ENCODE measurements at regions not wholly inside any gene's neighbourhood (a gene's known extent, or its start where the extent isn't known, plus 50 kb on each side); places are given as distances from the start of the nearest gene placed in this dataset.

DNA sequence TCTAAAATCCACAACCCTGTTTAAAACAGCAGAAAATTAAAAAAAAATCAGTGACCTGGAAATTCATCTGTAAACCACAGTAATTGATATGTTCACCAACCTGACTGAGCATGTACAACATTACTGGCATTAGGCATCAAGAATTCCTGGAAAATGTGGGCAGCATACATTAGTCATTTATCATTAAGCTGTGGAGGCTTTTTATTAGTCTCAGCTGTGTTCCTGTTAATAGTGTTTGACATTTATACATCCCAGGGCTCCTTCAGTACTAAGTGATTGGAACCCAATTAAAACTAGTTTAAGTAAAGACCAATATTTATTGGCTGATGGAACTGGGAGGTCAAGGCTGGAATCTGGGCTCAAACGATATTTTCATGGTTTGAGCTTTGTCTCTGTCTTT is 227.3 kb upstream of the GIMD1 start:
- Histone ChIP-seq H3K27ac (ENCODE audit: low read length) (no peak overlapping the region), H3K4me1 (ENCODE audit: control insufficient read depth, insufficient read depth, low read length) (no peaks in the 10 kb centered on the region), H3K36me3 (ENCODE audit: control insufficient read depth, insufficient read depth, low read length) (no peaks in the 10 kb centered on the region), H3K9me3 (ENCODE audit: control insufficient read depth, insufficient read depth, low read depth, low read length) (no peaks in the 10 kb centered on the region), H3K27me3 (ENCODE audit: control insufficient read depth, insufficient read depth, low read length) (no peaks in the 10 kb centered on the region), H3K4me3 (ENCODE audit: low read depth in 2 of 2, low read length in 2 of 2) (no peak overlapping the region)
- POLR2A ChIA-PET = no interaction called here
- intact Hi-C loops (cut with micrococcal nuclease; ENCODE audit: unreplicated experiment) (no loop called here), in situ Hi-C loops (cut with HindIII; ENCODE audit: low pct_unique_long_range_greater_than_20kb, low sequenced_read_pairs) (no loop called here)
- CTCF ChIA-PET = no interaction called here
- no peak for ATAC-seq
- BruUV-seq (replicated peaks) = no TSS peak
- TF ChIP-seq SIN3A (IDR thresholded peaks at IDR 0.05; ENCODE audit: borderline replicate concordance, insufficient read depth, low read depth, low read length) (no peak), POLR2AphosphoS5 (IDR thresholded peaks at IDR 0.05; ENCODE audit: low read depth, low read length) (no peak), TCF7L2 (IDR thresholded peaks at IDR 0.05; ENCODE audit: low read depth, low read length) (no peak)
- TF ChIP-seq, protein P1, sequence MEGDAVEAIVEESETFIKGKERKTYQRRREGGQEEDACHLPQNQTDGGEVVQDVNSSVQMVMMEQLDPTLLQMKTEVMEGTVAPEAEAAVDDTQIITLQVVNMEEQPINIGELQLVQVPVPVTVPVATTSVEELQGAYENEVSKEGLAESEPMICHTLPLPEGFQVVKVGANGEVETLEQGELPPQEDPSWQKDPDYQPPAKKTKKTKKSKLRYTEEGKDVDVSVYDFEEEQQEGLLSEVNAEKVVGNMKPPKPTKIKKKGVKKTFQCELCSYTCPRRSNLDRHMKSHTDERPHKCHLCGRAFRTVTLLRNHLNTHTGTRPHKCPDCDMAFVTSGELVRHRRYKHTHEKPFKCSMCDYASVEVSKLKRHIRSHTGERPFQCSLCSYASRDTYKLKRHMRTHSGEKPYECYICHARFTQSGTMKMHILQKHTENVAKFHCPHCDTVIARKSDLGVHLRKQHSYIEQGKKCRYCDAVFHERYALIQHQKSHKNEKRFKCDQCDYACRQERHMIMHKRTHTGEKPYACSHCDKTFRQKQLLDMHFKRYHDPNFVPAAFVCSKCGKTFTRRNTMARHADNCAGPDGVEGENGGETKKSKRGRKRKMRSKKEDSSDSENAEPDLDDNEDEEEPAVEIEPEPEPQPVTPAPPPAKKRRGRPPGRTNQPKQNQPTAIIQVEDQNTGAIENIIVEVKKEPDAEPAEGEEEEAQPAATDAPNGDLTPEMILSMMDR (IDR thresholded peaks at IDR 0.05) = no peak
- TF ChIP-seq, protein P2, sequence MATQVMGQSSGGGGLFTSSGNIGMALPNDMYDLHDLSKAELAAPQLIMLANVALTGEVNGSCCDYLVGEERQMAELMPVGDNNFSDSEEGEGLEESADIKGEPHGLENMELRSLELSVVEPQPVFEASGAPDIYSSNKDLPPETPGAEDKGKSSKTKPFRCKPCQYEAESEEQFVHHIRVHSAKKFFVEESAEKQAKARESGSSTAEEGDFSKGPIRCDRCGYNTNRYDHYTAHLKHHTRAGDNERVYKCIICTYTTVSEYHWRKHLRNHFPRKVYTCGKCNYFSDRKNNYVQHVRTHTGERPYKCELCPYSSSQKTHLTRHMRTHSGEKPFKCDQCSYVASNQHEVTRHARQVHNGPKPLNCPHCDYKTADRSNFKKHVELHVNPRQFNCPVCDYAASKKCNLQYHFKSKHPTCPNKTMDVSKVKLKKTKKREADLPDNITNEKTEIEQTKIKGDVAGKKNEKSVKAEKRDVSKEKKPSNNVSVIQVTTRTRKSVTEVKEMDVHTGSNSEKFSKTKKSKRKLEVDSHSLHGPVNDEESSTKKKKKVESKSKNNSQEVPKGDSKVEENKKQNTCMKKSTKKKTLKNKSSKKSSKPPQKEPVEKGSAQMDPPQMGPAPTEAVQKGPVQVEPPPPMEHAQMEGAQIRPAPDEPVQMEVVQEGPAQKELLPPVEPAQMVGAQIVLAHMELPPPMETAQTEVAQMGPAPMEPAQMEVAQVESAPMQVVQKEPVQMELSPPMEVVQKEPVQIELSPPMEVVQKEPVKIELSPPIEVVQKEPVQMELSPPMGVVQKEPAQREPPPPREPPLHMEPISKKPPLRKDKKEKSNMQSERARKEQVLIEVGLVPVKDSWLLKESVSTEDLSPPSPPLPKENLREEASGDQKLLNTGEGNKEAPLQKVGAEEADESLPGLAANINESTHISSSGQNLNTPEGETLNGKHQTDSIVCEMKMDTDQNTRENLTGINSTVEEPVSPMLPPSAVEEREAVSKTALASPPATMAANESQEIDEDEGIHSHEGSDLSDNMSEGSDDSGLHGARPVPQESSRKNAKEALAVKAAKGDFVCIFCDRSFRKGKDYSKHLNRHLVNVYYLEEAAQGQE (IDR thresholded peaks at IDR 0.05; ENCODE audit: insufficient read depth in 1 of 2, low read depth in 2 of 2, low read length in 1 of 2) = no peak
- DNase-seq (ENCODE audit: low read depth, low spot score) = no peak

DNA sequence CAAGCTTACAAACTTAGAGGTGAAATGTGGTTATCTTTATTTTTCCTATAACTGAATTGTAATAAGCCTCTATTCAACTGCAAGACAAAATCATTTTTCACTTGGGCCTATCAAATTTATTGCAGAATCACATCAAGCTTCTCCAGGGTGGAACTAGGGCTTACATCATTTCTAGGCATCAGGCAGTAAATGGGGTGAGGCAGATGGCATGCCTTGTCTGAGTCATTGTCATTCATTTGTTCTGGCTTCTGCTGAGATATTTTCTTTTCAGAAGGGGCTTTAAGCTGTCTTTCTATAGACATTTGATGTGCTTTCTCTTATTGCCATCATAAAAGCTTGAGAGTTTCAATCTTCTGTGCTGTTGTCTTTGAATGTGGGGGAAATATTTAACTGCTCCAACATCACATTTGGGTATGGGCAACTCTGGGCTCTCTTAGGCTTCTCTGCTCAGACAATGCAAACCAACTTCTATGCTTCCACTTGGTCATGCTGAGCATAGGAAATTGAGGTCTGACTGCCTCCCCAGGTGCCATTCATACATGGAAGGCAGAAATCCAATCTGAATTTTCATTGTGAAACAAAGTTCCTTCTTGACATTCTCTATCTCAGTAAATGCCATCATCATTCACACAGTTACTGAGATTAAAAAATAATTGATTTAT is 225.8 kb upstream of the GIMD1 start:
- no peak for ATAC-seq
- Histone ChIP-seq H3K36me3 (ENCODE audit: control insufficient read depth, insufficient read depth, low read length) (no peaks in the 10 kb centered on the region), H3K4me1 (ENCODE audit: control insufficient read depth, insufficient read depth, low read length) (no peaks in the 10 kb centered on the region), H3K27ac (ENCODE audit: low read length) (no peak overlapping the region), H3K27me3 (ENCODE audit: control insufficient read depth, insufficient read depth, low read length) (no peaks in the 10 kb centered on the region), H3K9me3 (ENCODE audit: control insufficient read depth, insufficient read depth, low read depth, low read length) (no peaks in the 10 kb centered on the region), H3K4me3 (ENCODE audit: low read depth in 2 of 2, low read length in 2 of 2) (no peak overlapping the region)
- ChIA-PET CTCF (no interaction called here), POLR2A (no interaction called here)
- intact Hi-C loops (cut with micrococcal nuclease; ENCODE audit: unreplicated experiment) (no loop called here), in situ Hi-C loops (cut with HindIII; ENCODE audit: low pct_unique_long_range_greater_than_20kb, low sequenced_read_pairs) (no loop called here)
- DNase-seq (ENCODE audit: low read depth, low spot score) = no peak
- BruUV-seq (replicated peaks) = no TSS peak
- TF ChIP-seq POLR2AphosphoS5 (IDR thresholded peaks at IDR 0.05; ENCODE audit: low read depth, low read length) (no peak), SIN3A (IDR thresholded peaks at IDR 0.05; ENCODE audit: borderline replicate concordance, insufficient read depth, low read depth, low read length) (no peak), TCF7L2 (IDR thresholded peaks at IDR 0.05; ENCODE audit: low read depth, low read length) (no peak)
- TF ChIP-seq, protein P2 (IDR thresholded peaks at IDR 0.05; ENCODE audit: insufficient read depth in 1 of 2, low read depth in 2 of 2, low read length in 1 of 2) = no peak
- TF ChIP-seq, protein P1 (IDR thresholded peaks at IDR 0.05) = no peak

Measured in Panc1 (cell line).